ENCODE measurements at regions not wholly inside any gene's neighbourhood (a gene's known extent, or its start where the extent isn't known, plus 50 kb on each side); places are given as distances from the start of the nearest gene placed in this dataset.
"Not testable (repeated sequence)": the region's sequence is repeated elsewhere in the genome, so short reads cannot be mapped to it uniquely, and the experiment has no call there.

DNA sequence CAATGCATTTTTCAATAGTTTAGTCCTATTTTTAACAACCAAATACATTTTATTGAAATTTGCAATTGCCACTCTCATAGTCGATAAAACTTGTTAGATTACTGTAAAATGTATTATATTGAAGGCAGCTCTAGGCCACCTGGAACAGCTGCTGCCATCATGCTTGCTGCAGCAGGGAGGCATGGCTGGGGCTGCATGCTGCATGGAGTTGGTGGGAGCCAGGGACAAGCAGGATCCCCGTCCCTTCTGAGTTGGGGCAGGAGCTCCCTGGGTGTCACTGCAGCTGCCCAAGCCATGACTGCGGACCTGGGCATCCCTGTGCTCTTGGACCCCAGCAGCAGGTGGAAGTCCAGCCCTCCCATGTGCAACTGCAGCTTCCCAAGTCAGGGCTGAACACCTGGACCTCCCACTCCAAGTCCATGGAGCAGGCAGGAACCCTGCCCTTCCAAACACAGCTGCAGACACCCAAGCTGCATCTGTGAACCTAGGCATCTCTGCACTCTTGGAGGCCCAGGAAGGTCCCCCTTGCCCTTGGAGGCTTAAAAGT, 742.0 kb downstream of the ZBBX start:
- Mint-ChIP-seq H3K36me3 (no peaks in the 10 kb centered on the region), H3K27ac (no peak overlapping the region), H3K4me1 (no peaks in the 10 kb centered on the region), H3K9me3 (peaks cover 3% of the 10 kb centered on the region), H3K27me3 (no peaks in the 10 kb centered on the region), H3K4me3 (no peak overlapping the region)
- no peak for ATAC-seq

DNA sequence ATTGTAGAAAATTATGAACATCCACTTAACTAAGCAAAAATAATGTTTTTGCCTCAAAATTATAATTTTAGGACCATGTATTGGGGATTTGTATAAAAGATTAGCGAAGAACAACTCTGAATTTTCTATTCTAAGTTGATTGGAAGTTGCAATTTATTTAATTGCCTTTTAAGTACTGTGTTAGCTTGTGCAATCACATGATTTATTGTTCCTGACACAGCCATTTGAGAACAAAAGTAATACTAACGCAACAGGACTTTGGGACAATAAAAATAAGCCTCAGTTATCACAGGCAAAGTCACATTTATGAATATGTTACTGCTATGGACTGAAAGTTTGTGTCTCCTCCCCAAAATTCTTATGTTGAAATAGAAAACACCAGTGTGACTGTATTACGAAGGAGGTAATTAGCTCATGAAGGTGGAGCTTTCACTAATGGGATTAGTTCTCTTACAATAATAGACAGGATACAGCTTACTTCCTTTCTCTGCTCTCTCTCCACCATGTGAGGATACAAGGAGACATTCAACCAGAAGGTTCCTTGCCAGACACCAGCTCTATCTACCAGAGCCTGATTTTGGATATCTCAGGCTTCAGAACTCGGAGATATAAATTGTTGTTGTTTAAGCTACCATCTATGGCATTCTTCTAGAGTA, 745.9 kb downstream of the ZBBX start:
- Mint-ChIP-seq H3K4me1 (no peaks in the 10 kb centered on the region), H3K4me3 (no peak overlapping the region), H3K9me3 (peaks cover 8% of the 10 kb centered on the region), H3K27me3 (no peaks in the 10 kb centered on the region), H3K36me3 (no peaks in the 10 kb centered on the region), H3K27ac (no peak overlapping the region)
- ATAC-seq = no peak

DNA sequence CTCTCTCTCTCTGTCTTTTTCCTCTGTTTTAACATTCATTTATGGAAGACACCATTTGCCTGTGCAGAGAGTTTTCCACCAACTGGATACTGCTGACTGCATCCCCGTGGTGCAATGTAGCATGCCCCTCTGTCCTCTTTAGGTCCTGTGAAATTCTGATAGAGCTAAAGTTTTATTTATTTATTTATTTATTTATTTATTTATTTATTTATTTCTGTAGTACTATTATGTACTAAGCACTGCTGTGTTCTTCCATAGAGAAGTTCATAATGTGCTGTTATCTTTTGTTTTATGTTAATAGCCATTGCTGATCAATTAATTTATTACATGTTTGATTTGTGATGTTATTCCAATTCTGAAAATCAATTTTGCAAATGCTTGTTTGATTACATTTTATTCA, 749.9 kb downstream of the ZBBX start:
- Mint-ChIP-seq H3K4me1 (no peaks in the 10 kb centered on the region), H3K4me3 (no peak overlapping the region), H3K27ac (no peak overlapping the region), H3K36me3 (no peaks in the 10 kb centered on the region), H3K9me3 (peaks cover 5% of the 10 kb centered on the region), H3K27me3 (no peaks in the 10 kb centered on the region)
- no peak for ATAC-seq

DNA sequence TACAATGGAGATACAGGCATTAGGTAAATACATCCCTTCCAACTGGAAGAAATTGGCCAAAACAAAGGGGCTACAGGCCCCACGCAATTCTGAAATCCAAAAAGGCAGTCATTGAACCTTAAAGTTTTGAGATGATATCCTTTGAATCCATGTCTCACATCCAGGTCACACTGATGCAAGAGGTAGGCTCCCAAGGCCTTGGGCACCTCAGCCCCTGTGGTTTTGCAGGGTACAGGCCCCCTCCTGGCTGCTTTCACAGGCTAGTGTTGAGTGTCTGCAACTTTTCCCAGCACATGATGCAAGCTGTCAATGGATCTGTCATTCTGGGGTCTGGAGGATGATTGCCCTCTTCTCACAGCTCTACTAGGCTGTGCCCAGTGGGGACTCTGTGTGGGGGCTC, 766.7 kb downstream of the ZBBX start:
- no peak overlapping the region for H3K4me3 Mint-ChIP-seq
- H3K9me3 Mint-ChIP-seq = peaks cover 6% of the 10 kb centered on the region
- no peaks in the 10 kb centered on the region for H3K27me3 Mint-ChIP-seq
- no peak for ATAC-seq
- H3K27ac Mint-ChIP-seq = no peak overlapping the region
- H3K36me3 Mint-ChIP-seq = no peaks in the 10 kb centered on the region
- no peaks in the 10 kb centered on the region for H3K4me1 Mint-ChIP-seq

DNA sequence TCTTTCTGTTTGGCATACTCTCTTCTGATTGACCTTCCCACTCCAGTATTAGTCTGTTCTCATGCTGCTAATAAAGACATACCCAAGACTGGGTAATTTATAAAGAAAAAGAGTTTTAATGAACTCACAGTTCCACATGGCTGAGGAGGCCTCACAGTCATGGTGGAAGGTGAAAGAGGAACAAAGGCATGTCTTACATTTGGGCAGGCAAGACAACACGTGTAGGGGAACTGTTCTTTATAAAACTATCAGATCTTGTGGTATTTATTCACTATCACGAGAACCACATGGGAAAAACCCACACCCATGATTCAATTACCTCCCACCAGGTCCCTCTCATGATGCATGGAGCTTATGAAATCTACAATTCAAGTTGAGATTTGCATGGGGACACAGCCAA, 767.3 kb downstream of the ZBBX start:
- not testable (repeated sequence) for H3K36me3 Mint-ChIP-seq, H3K4me3 Mint-ChIP-seq, H3K27me3 Mint-ChIP-seq, H3K9me3 Mint-ChIP-seq, H3K27ac Mint-ChIP-seq, ATAC-seq, H3K4me1 Mint-ChIP-seq

DNA sequence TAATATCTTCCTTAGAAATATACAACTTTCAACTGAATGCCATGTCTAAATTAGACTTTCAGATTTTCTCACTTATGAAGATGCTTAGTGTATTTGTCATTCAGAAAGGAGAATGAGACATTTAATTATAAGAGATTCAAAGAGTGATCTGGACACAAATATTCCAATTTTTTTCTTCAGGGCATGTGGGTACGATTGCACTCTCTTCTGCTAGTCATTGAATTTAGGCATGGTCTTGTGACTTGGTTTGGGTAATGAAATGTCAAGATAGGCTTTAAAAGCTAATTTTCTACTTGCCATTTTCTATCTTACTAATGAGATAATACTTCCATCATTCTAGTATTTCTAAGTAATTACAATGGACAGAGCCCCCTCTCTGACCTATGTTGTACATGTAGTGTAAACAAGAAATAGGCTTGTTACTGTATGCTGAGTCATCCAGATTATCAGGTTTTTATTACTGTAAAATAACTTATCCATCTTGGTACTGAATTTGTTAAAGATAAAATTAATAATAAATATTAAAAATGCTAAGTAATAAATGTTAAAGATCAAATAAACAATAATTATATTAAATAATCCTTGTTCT, 770.8 kb upstream of the BCHE start:
- H3K4me1 Mint-ChIP-seq = no peaks in the 10 kb centered on the region
- H3K27ac Mint-ChIP-seq = no peak overlapping the region
- no peak for ATAC-seq
- no peak overlapping the region for H3K4me3 Mint-ChIP-seq
- peaks cover 4% of the 10 kb centered on the region for H3K9me3 Mint-ChIP-seq
- no peaks in the 10 kb centered on the region for H3K27me3 Mint-ChIP-seq
- no peaks in the 10 kb centered on the region for H3K36me3 Mint-ChIP-seq

DNA sequence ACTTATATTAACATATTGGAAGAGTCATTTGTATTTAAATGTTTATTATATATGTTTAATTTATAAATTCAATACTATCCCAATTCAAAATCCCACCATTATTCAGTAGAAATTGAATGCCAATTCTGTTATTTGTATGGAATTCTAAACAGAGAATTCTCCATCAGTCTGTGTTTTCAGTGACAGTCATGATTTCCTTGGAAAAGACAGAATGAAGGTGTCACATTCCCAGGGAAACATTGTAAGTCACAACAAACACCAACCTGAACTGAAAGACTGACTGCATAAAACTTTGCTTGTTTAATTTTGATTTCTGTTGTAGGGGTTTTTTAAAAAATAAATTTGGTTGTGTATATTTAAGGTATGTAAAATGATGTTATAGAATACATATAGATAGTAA, 769.8 kb upstream of the BCHE start:
- H3K27me3 Mint-ChIP-seq = no peaks in the 10 kb centered on the region
- no peak overlapping the region for H3K27ac Mint-ChIP-seq
- no peaks in the 10 kb centered on the region for H3K4me1 Mint-ChIP-seq
- ATAC-seq = no peak
- H3K9me3 Mint-ChIP-seq = peaks cover 3% of the 10 kb centered on the region
- H3K4me3 Mint-ChIP-seq = no peak overlapping the region
- no peaks in the 10 kb centered on the region for H3K36me3 Mint-ChIP-seq

DNA sequence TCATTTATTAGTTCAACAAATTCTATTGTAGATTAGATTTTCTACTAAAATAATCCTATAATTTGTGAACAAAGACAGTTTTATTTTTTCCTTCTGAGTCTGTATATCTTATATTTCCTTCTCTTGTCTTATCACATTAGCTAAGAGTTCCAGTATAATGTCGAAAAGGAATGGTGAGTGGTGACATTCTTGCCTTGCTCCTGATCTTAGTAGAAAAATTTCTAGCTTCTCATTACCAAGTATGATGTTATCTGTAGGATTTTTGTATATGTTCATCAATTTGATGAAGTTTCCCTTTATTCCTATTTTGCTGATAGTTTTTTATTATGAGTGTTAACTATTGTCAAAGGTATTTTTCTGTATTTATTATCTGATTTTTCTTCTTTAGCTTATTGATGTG, 756.6 kb upstream of the BCHE start:
- no peak overlapping the region for H3K4me3 Mint-ChIP-seq

DNA sequence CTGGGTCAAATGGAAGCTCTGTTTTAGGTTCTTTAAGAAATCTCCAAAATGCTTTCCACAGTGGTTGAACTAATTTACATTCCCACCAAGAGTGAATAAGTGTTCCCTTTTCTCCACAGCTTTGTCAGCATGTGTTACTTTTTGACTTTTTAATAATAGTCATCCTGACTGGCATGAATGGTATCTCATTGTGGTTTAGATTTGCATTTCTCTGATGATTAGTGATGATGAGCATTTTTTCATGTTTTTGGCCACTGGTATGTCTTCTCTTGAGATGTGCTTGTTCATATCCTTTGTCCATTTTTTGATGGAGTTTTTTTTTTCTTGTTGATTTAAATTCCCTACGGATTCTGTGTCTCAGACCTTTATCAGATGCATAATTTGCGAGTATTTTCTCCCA, 745.0 kb upstream of the BCHE start:
- H3K36me3 Mint-ChIP-seq = no peaks in the 10 kb centered on the region
- no peaks in the 10 kb centered on the region for H3K27me3 Mint-ChIP-seq
- no peak overlapping the region for H3K4me3 Mint-ChIP-seq
- ATAC-seq = no peak
- no peak overlapping the region for H3K27ac Mint-ChIP-seq
- no peaks in the 10 kb centered on the region for H3K4me1 Mint-ChIP-seq
- peaks cover 2% of the 10 kb centered on the region for H3K9me3 Mint-ChIP-seq

More for the DNA sequence above, 756.6 kb upstream of the BCHE start:
- H3K36me3 Mint-ChIP-seq = no peaks in the 10 kb centered on the region
- H3K9me3 Mint-ChIP-seq = peaks cover 5% of the 10 kb centered on the region
- H3K27ac Mint-ChIP-seq = no peak overlapping the region
- ATAC-seq = no peak
- H3K27me3 Mint-ChIP-seq = no peaks in the 10 kb centered on the region
- H3K4me1 Mint-ChIP-seq = no peaks in the 10 kb centered on the region

DNA sequence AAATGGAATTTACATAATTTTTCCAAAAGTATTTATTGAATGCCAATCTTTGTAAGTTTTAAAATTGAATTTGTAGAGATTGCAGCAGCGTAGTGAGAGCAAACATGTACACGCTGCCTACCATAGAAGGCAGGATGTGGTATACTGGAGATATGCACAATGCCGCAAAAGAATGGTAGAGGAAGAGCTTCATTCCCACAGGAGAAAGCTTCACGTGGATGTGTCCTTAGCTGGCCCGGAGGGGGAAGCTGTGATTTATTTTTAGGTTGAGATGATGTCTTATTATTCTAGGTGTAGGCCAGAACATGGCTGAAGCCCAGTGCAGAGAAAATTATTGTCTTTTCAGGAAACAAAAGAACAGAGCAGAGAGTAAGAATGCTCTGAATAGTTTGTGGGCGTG, 743.3 kb upstream of the BCHE start:
- H3K9me3 Mint-ChIP-seq = peaks cover 2% of the 10 kb centered on the region
- H3K27ac Mint-ChIP-seq = no peak overlapping the region
- no peak overlapping the region for H3K4me3 Mint-ChIP-seq
- H3K4me1 Mint-ChIP-seq = no peaks in the 10 kb centered on the region
- H3K36me3 Mint-ChIP-seq = no peaks in the 10 kb centered on the region
- no peak for ATAC-seq
- H3K27me3 Mint-ChIP-seq = no peaks in the 10 kb centered on the region

DNA sequence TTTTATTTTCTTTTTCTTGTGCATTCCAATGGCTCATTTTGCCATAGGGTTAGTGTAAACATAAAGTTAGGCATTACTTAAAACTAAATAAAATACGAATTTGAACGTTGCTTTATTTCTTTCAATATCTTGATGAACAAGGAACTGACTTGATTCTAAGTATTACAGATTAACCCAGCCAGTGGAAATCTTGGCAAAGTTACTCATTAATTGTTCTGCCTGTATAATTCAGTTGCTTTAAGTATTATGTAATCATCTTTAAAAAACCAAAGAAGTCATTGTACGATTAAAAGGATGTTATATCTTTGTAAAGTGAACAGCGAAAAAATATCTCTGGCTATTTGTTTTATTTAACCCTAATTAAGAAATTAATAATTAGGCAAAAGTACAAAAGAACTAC, 737.9 kb upstream of the BCHE start:
- H3K27me3 Mint-ChIP-seq = no peaks in the 10 kb centered on the region
- H3K4me1 Mint-ChIP-seq = no peaks in the 10 kb centered on the region
- H3K36me3 Mint-ChIP-seq = no peaks in the 10 kb centered on the region
- H3K4me3 Mint-ChIP-seq = no peak overlapping the region
- no peak for ATAC-seq
- H3K9me3 Mint-ChIP-seq = peaks cover 7% of the 10 kb centered on the region
- H3K27ac Mint-ChIP-seq = no peak overlapping the region

DNA sequence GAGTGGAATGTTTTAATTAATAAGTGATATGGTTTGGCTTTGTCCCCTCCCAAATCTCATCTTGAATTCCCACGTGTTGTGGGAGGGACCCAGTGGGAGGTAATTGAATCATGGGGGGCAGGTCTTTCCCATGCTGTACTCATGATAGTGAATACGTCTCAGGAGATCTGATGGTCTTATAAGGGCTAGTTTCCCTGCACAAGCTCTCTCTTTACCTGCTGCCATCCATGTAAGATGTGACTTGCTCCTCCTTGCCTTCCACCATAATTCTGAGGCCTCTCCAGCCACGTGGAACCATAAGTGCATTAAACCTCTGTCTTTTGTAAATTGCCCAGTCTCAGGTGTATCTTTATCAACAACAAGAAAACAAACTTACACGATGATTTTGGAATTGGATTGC, 734.5 kb upstream of the BCHE start:
- not testable (repeated sequence) for H3K27ac Mint-ChIP-seq, ATAC-seq, H3K36me3 Mint-ChIP-seq, H3K4me1 Mint-ChIP-seq, H3K4me3 Mint-ChIP-seq, H3K9me3 Mint-ChIP-seq, H3K27me3 Mint-ChIP-seq

DNA sequence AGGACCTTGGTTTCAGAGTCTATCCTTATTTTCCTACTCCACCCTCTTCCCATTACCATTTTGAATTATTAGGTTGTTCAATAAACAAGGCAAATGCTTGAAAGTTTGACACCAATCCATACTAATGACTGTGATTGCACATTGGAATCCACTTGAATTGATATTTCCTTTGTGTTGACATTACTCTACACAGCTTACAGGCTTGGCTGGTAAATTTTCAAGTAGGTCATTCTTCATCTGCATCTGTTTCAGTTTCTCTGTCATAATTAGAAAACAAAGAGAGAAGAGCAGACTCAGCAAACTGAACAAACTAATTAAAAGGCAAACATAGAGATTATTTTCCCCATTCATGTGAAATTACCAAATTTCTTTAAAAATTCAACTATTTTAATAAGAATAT, 732.9 kb upstream of the BCHE start:
- Mint-ChIP-seq H3K27me3 (no peaks in the 10 kb centered on the region), H3K36me3 (no peaks in the 10 kb centered on the region), H3K9me3 (peaks cover 7% of the 10 kb centered on the region), H3K4me1 (no peaks in the 10 kb centered on the region), H3K27ac (no peak overlapping the region), H3K4me3 (no peak overlapping the region)
- ATAC-seq = no peak

DNA sequence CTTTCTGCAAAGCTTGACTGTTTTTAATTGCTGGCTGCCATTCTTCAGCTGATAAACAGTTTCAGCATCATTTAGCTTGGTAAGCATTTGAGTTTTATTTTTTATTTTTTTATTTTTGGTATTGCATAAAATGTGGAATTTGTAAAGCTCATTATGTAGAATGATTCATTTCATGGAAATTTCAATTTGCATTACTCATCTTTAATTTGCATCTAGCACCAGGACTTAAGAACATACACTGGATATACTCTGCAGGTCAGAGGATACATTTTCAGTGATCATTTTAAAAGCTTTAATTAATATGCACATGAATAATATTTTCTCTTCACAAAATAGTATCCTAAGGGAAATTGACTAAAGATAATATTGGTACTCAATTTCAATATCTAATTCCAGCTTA, 732.4 kb upstream of the BCHE start:
- Mint-ChIP-seq H3K27me3 (no peaks in the 10 kb centered on the region), H3K27ac (no peak overlapping the region), H3K9me3 (peaks cover 7% of the 10 kb centered on the region), H3K4me1 (no peaks in the 10 kb centered on the region), H3K4me3 (no peak overlapping the region), H3K36me3 (no peaks in the 10 kb centered on the region)
- no peak for ATAC-seq

DNA sequence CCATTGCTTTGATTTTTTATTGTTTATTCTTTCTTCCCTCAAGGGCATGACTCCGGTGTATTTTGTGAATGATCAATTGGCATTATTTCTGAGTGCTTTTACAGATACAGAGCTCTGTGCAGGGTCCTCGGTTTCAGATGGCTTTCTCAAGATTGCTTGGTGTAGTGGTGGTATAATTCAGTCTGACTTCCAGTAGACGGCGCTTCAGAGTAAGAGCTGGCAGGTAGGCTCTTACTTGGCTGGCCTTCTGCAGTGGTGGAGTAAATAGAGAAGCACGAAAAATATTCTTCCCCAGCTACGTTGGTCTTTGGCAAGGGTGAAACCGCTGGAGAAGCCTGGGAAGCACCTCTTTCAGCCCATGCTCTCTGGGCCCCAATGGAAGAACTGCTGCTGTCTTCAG, 723.0 kb upstream of the BCHE start:
- Mint-ChIP-seq H3K4me3 (no peak overlapping the region), H3K27me3 (no peaks in the 10 kb centered on the region), H3K27ac (no peak overlapping the region), H3K4me1 (no peaks in the 10 kb centered on the region), H3K36me3 (no peaks in the 10 kb centered on the region), H3K9me3 (peaks cover 7% of the 10 kb centered on the region)
- no peak for ATAC-seq

DNA sequence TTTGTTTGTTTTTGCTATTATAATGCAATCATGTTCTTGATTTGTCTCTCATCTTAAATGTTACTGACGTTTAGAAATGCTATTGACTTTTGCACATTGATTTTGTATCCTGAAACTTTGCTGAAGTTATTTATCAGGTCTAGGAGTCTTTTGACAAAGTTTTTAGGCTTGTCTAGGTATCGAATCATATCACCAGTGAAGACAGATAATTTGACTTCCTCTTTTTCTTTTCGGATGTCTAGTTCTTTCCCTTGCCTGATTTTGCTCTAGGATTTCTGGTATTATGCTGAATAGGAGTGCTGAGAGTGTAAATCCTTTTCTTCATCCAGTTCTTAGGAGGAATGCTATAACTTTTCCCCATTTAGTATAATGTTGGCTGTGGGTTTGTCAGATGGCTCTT, 719.7 kb upstream of the BCHE start:
- H3K4me1 Mint-ChIP-seq = no peaks in the 10 kb centered on the region
- ATAC-seq = no peak
- H3K27ac Mint-ChIP-seq = no peak overlapping the region
- peaks cover 4% of the 10 kb centered on the region for H3K9me3 Mint-ChIP-seq
- H3K36me3 Mint-ChIP-seq = no peaks in the 10 kb centered on the region
- no peak overlapping the region for H3K4me3 Mint-ChIP-seq
- H3K27me3 Mint-ChIP-seq = no peaks in the 10 kb centered on the region
